ENCODE measurements at regions not wholly inside any gene's neighbourhood (a gene's known extent, or its start where the extent isn't known, plus 50 kb on each side); places are given as distances from the start of the nearest gene placed in this dataset.

DNA sequence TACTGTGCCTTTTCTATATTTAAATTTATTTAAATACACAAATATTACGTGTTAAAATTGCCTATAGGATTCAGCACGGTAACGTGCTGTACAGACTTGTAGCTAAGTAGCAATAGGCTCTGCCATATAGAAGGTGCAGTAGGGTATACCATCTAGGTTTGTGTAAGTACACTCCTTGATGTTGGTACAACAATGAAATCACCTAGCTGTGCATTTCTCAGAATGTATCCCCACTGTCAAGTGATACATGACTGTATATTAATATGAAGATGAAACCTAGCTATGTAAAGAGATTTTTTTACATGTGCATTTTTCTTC is 431.2 kb downstream of the KCTD8 start:
- Histone ChIP-seq H3K4me1 (no peaks in the 10 kb centered on the region), H3K9me3 (peaks cover 0 to 4% (median 0%) of the 10 kb centered on the region in 4 donors), H3K4me3 (no peak overlapping the region), H3K27me3 (no peaks in the 10 kb centered on the region), H3K36me3 (no peaks in the 10 kb centered on the region), H3K27ac (no peak overlapping the region)
- no peak for DNase-seq
- no peak for ATAC-seq (ENCODE audit: low FRiP score in 2 of 2)
- 95 to 97% methylated on average over 3 of the region's 3 CpGs for WGBS, 2 donors
- no peak for TF ChIP-seq POLR2A (IDR thresholded peaks at IDR 0.05)
- no peak for TF ChIP-seq CTCF (IDR thresholded peaks at IDR 0.05)
- TF ChIP-seq POLR2AphosphoS5 (IDR thresholded peaks at IDR 0.05): no peak
- no peak for TF ChIP-seq EP300 (IDR thresholded peaks at IDR 0.05)

DNA sequence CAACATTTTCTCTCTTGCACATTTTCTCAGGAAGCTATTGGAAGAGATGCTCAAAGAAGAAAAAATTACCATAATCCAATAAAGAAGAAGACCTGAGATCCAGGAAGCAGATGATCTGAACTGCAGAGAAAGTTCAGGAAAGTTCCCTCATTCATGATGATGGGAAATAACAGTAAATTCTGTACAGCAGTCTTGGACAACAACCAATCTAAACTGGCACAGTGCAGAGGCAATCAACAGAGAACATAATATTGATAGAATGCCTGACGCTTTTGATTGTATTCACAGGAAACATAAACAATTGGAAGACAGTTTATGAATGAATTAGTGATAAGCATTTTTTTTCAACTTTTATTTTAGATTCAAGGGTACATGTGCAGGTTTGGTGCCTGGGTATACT is 428.9 kb downstream of the KCTD8 start:
- no peaks in the 10 kb centered on the region for H3K4me1 ChIP-seq
- DNase-seq (no peak), ATAC-seq (ENCODE audit: low FRiP score in 2 of 2) (no peak)
- H3K36me3 ChIP-seq: no peaks in the 10 kb centered on the region
- H3K27ac ChIP-seq: no peak overlapping the region
- TF ChIP-seq EP300 (IDR thresholded peaks at IDR 0.05): no peak
- TF ChIP-seq POLR2AphosphoS5 (IDR thresholded peaks at IDR 0.05): no peak
- 56 to 58% methylated on average over 1 of the region's 1 CpG for WGBS, 2 donors
- H3K9me3 ChIP-seq: peaks cover 0 to 4% (median 0%) of the 10 kb centered on the region in 4 donors
- no peaks in the 10 kb centered on the region for H3K27me3 ChIP-seq
- no peak overlapping the region for H3K4me3 ChIP-seq

DNA sequence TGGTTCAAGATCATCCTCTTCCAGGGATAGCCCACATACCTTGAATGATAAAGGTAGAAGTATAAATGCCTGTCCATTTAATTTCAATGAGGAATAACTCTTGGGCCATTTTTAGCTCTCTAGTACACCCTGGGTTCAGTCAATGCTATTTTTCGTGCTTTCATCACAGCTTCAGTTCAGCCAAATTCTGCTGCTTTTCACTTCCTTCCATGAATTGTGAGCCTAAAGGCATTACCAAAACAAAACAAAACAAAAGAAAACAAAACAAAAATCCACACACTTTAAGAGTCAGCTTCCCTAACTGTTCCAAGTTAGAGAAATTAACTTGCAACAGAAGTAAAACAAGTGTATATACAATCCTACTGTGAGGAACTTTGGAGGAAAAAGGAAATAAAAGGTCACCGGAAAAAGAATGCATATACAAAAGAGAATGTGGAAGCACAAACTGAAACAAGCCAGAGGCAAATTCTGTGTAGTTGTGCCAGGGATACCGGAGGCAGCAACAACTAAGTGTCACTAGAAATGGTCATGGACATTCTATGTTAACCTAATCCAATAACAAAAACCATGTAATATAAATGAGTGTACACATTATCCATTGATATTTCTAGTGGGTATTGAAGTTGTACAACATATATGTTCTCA is 423.1 kb downstream of the KCTD8 start:
- no peak for DNase-seq
- peaks cover 0 to under 1% (median 0%) of the 10 kb centered on the region in 4 donors for H3K9me3 ChIP-seq
- no peak overlapping the region for H3K27ac ChIP-seq
- 42 to 50% methylated on average over 3 of the region's 3 CpGs for WGBS, 2 donors
- ATAC-seq (ENCODE audit: low FRiP score in 2 of 2): no peak
- no peak for TF ChIP-seq POLR2AphosphoS5 (IDR thresholded peaks at IDR 0.05)
- TF ChIP-seq CTCF (IDR thresholded peaks at IDR 0.05): no peak
- TF ChIP-seq POLR2A (IDR thresholded peaks at IDR 0.05): no peak
- no peak for TF ChIP-seq EP300 (IDR thresholded peaks at IDR 0.05)
- no peaks in the 10 kb centered on the region for H3K4me1 ChIP-seq
- H3K4me3 ChIP-seq: no peak overlapping the region
- H3K27me3 ChIP-seq: no peaks in the 10 kb centered on the region
- H3K36me3 ChIP-seq: no peaks in the 10 kb centered on the region

DNA sequence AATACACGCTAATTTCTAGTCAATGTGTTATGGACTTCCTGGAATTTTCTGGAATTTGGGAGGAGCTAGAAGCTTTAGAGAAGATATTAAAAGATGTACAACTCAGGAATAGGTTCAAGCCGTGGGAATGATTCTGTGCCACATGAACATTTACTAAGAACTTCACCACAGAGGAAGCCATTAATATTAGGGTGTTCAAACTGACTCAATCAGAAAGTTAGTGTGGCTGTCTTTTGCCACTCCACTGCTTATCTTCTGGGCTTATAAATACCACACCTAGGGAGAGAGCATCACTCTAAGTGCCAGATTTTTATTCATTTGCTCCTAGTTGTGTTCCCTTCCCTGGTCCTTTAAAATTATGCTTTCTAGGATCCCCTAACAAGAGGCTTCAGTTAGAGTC is 409.8 kb downstream of the KCTD8 start:
- Histone ChIP-seq H3K27ac (no peak overlapping the region), H3K4me1 (no peaks in the 10 kb centered on the region), H3K36me3 (no peaks in the 10 kb centered on the region), H3K4me3 (no peak overlapping the region), H3K9me3 (no peaks in the 10 kb centered on the region), H3K27me3 (no peaks in the 10 kb centered on the region)
- no peak for DNase-seq
- TF ChIP-seq CTCF (IDR thresholded peaks at IDR 0.05) (no peak), POLR2A (IDR thresholded peaks at IDR 0.05) (no peak), POLR2AphosphoS5 (IDR thresholded peaks at IDR 0.05) (no peak), EP300 (IDR thresholded peaks at IDR 0.05) (no peak)
- no peak for ATAC-seq (ENCODE audit: low FRiP score in 2 of 2)
- WGBS, 2 donors: 78 to 85% methylated on average over 2 of the region's 2 CpGs

DNA sequence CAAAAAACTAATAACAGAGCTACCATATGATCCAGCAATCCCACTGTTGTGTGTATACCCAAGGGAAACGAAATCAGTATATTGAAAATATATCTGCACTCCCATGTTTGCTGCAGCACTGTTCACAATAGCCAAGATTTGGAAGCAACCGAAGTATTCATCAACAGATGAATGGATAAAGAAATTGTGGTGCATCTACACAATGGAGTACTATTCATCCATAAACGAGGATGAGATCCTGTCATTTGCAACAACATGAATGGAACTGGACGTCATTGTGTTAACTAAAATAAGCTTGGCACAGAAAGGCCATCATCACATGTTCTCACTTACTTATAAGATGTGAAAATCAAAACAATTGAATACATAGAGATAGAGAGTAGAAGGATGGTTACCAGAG is 402.1 kb downstream of the KCTD8 start:
- Histone ChIP-seq H3K4me3 (no peak overlapping the region), H3K4me1 (no peaks in the 10 kb centered on the region), H3K27ac (no peak overlapping the region), H3K27me3 (no peaks in the 10 kb centered on the region), H3K36me3 (no peaks in the 10 kb centered on the region), H3K9me3 (no peaks in the 10 kb centered on the region)
- no peak for TF ChIP-seq POLR2AphosphoS5 (IDR thresholded peaks at IDR 0.05)
- TF ChIP-seq CTCF (IDR thresholded peaks at IDR 0.05): no peak
- TF ChIP-seq EP300 (IDR thresholded peaks at IDR 0.05): no peak
- no peak for TF ChIP-seq POLR2A (IDR thresholded peaks at IDR 0.05)
- 71 to 73% methylated on average over 4 of the region's 4 CpGs for WGBS, 2 donors
- DNase-seq (no peak), ATAC-seq (ENCODE audit: low FRiP score in 2 of 2) (no peak)
